GM19328 (cell line): ENCODE measurements at regions not wholly inside any gene's neighbourhood (a gene's known extent, or its start where the extent isn't known, plus 50 kb on each side); places are given as distances from the start of the nearest gene placed in this dataset.

Experiments
- ATAC-seq: cut with Tn5 transposase; IDR thresholded peaks from one replicate; pipeline ENCODE4 v1.9.1; 2021; ENCODE audit warnings: mild to moderate bottlenecking, moderate library complexity; ENCODE audit not compliant: unreplicated experiment

DNA sequence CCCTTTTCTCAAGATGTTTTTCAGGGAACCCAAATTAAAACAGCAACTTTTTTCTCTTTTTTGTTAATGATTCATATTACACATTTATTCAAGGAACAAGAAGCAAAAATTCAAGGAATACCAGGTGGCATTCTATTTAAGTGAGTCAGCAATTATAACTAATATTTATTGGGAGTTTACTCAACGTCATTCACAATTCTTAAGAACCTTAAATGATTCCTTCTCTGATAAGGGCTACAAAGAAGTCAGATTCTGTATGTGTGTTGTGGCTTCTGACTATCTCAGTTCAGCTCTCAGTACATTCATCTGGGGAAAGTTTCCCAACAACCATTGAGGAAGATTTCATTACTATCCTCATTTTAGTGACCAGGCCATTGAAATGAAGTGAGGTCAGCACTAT lies 470.7 kb upstream of the AKR1E2 start:
- no peak for ATAC-seq

DNA sequence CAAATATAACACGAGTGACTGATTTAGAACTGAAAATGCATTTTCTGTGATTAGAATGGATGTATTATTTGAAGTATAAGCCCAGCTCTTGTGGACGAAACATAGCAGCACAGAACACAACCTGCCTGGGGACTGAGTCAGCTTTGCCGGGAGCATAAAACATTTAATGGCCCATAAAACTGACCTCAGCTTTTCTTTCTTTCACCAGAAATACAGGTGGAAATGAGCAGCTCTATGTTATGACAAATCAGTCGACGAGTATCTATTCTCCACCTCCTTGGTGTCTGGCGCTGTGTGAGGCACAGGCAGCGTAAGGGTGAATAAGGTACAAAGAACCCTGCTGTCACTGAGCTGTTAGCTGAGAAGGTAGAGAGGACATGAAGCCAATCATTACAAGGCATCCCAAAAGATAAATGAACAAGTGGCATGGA lies 471.6 kb upstream of the AKR1E2 start:
- ATAC-seq, result no peak

DNA sequence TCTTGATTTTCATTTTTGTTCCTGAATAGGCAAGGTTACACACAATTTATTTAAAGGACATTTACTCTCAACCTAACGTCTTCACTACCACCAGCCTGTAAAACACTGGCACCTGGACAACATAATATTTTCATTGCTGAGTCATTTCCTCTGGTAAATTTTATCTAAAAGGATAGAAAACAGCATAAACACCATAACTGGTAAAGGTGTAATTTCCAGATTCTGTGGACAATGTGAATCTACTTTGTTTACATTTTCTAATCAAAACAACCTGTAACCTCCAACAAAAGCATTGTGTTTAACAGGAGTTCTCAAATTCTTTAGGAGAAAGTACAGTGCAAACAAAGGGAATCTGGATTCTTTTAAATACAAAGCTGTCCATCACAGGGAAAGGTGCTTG lies 472.0 kb upstream of the AKR1E2 start:
- ATAC-seq, result no peak

DNA sequence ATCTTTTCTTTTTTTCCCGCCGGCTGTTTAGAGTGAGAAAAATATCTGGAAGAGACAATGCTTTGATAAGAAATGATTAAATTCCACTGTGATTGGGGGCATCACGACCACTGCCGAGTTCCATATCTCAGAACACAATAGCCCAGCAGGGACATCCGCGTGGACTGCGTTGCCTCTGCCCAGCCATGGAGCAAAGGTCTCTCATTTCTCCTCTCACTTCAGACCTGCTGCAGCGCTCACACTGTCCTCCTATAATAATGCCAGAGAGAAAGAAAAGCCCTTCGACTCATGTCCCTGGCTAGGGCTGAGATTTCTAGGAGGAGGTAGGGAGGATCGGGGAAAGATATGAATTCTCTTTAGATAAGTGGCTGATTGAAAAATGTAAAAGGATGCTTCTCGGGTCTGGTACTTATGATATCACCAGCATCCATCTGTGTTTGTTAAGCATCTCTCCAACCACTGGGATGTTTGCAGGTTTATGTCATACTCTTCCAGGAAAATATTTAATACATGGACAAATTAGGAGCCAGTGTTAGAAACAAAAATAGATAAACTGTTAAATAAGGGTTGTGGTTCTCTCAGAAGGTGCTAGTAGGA lies 472.9 kb upstream of the AKR1E2 start:
- no peak for ATAC-seq

DNA sequence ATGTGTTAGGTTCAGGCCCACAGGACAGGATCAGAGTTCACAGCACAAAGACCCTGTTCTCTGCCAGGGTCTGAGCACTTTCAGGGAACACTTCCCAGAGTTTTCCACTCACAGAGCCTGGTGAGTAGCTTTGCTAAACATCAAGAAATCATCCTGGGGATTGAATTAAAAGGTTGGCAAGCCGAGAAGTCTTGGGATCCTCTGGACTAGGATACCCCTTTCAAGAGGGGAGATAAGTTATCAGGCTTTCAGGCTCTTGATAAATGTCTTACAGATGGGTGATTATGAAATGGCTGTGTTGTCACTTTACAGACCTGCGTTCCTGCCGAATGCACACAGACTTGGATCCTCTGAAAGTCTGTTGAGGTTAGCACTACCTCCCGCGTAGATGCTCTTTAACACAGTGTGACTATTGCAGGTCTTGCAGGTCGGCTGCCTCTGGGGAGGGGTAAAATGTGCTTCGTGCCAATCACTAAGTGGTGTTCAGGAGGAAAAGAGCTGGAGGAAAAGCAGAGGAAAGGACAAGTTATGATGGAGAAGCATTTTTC lies 473.5 kb upstream of the AKR1E2 start:
- ATAC-seq, result no peak

GRCh38 chr10:4351723-4352413 lies 474.1 kb upstream of the AKR1E2 start:
- no peak for ATAC-seq

DNA sequence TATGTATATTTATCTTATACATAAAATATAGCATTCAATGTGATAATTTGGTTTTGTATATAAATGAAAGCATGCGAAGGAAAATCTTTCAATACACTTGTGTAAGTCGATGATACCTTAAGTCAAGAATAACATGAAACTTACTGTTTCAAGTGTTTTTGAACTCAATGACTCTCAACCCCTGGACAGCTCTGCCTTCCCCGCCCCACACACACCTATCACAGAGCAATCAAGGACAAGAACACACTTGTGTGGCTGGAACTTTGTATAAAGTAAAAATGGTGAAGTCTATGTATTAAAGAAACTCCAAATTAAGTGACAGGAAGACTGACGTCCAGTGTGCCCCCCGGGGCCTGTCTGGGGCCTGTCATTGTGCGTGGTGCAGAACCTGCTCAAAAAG lies 478.6 kb upstream of the AKR1E2 start:
- ATAC-seq, result no peak

DNA sequence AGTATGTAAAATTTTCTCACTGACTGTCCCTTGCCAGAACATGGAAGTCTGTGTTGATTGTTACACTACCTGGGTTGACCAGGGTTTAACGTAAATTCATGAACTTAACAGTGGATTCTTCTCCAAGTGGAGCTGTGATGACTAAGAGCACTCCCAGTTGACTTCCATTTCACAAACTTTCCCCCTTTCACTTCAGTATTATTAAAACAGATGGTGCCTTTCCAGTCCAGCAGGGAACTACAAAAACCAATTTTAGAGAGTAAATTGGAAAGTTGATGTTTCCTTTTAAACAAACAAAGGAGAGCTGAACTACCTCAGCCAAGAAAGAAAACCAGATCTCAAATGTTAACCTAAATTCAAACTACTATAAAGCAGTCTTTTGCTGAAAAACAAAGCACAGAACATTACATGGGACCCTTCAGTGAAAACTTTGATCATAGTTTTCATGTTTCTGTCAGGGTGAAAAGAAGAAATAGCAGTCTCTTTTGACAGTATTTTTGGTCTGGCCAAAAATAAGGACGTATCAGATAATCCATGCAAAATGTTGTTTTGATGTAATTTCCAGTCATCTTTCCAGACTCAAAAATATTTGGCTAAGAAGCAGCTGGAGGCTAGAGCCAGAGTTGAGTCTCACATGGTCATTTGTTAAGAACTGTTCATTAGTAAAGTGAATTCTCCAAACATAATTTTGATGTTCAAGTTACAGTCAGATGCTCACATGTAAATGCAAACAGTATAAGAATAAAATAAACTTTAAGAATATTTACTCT lies 479.9 kb upstream of the AKR1E2 start:
- ATAC-seq, result no peak

GRCh38 chr10:4344492-4344994 lies 481.5 kb upstream of the AKR1E2 start:
- no peak for ATAC-seq

GRCh38 chr10:4343873-4344272 lies 482.1 kb upstream of the AKR1E2 start:
- ATAC-seq, result no peak

- ATAC-seq, result no peak
These were observed 482.9 kb upstream of the AKR1E2 start for GRCh38 chr10:4343091-4343490.

DNA sequence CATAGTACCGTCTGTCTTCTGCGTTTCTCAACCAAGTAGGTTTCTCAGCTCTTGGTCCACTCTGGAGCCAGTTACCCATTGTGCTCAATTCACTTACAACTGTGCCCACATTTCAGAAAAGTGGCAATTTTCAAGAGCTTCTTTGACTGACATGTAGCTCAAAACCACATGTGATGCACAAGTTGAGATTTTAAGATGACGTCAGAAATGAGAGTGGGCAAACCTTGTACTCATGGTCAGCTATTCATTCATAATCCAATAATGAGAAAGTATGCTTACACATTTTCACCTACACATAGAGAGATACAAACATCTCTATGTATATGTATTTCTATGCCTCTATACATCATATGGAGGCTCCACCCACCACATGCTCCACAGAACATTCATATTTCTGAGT lies 487.2 kb upstream of the AKR1E2 start:
- ATAC-seq, result no peak

DNA sequence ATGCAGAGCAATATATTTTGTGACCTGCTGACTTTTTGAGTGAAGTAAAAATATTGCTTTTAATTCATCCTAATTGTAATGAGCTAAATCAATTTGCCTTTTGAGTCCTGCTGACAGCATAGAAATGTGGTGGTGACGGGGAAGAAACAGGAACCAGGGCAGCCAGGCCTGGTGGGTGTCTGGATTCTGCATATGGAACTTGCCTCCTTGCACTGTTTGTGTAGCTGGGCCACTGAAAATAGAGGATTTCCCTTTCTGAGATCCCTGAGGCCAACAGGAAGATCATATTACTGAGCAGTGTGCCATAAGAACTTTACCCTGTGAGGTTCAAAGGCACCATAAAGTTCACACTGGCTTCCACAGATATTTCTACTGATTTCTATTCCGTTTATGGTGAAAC lies 488.4 kb upstream of the AKR1E2 start:
- no peak for ATAC-seq

DNA sequence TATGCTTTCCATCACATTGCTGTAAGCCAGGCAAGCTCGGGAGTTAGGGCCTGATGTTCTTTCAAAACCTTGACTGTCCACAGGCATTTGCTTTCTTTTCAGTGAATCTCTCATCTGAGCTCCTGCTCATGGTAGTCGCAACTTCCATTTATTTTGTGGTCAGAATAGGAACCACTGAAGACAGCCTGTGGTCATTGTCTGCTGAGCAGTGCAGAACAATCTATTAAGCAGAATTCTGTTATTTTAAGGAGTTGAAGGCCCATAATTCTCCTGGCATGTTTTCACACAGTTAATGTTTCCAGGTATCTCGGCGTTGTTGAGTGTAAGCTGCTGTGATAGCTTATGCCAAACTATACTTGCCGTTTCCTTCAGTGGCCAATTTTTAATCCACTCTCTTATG lies 491.1 kb upstream of the AKR1E2 start:
- no peak for ATAC-seq

DNA sequence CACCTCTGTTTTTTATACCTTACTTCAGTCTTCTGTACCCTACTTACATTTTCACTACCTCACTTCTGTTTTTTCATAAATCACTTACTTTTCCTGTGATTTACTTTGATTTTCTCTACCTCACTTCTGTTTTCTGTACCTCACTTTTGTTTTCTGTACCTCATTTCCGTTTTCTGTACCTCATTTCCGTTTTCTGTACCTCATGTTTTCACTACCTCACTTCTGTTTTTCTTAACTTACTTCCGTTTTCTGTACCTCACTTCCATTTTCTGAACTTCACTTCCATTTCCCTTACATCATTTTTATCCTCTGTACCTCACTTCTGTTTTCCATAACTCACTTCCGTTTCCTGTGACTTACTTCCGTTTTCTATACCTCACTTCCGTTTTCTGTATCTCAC lies 492.0 kb upstream of the AKR1E2 start:
- no peak for ATAC-seq

DNA sequence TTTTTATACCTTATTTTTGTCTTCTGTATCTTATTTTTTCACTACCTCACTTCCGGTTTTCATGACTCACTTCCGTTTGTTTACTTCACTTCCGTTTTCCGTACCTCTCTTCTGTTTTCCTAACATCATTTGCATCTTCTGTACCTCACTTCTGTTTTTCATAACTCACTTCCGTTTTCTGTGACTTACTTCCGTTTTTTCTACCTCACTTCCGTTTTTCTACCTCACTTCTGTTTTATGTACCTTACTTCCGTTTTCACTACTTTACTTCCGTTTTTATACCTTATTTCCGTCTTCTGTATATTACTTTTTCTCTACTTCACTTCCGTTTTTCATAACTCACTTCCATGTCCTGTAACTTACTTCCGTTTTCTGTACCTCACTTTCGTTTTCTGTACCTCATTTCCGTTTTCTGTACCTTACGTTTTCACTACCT lies 492.5 kb upstream of the AKR1E2 start:
- ATAC-seq, result no peak

GRCh38 chr10:4332764-4333458 lies 493.1 kb upstream of the AKR1E2 start:
- no peak for ATAC-seq

DNA sequence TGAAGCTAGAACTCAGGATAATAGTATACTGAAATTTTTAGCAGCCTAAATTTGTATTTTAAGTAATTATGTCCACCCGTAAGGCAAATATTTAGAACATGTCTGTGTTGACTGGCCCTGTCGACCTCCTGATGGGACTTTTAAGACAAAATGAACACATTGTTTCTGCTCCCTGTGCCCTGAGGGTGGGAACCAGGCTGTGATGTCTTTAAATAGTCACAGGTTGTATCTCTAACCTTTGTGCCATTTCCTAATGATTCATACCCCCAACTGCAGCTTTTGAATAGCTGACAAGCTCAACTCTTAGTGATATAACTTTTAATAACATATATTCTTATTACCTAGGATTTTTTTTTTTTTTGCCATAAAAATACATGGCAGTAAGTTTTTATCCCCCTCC lies 494.9 kb upstream of the AKR1E2 start:
- ATAC-seq, result no peak

DNA sequence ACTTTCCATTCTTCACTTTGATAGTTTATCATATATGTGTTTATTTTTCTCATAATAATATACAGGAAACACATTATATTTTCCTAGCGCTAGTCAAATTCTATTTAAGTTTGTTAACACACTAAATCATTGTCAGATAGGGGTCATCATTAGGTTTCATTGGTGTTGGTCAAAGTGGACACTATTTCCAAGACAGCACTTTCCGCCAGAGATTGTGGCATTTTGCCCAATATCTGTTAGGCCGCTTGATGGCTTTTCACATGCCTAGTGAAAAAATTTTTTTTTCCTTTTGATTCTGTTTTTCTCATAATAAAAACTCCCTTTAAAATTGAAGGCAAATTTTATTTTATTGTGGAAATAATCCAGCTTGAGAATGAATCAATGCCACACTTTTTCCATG lies 495.4 kb upstream of the AKR1E2 start:
- no peak for ATAC-seq

GRCh38 chr10:4329225-4329624 lies 496.8 kb upstream of the AKR1E2 start:
- ATAC-seq, result no peak

DNA sequence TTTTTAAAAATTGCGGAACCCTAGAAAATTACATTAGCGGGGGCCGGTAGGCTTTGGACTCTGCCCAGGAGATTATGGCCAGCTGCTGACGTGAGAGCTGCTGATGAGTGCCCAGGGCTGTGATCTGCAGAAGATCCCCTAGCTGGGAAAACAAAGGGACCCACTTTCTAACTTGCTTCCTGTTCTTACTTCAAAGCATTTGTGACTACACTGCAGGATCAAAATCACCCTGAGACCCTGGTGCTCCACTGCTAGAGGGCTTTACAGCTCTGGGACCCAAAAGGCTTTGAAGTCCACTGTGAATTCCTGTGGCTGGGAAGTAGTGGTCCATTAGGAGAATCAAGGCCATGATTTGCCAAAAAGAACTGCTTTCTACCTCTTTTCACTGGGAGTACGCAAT lies 499.4 kb upstream of the AKR1E2 start:
- no peak for ATAC-seq
